Body of pancreas (tissue), 4 donors: ENCODE measurements at regions not wholly inside any gene's neighbourhood (a gene's known extent, or its start where the extent isn't known, plus 50 kb on each side); places are given as distances from the start of the nearest gene placed in this dataset.

Experiments used
- POLR2A ChIP-seq, 3 donors: fragments of 450-650 bp; IDR thresholded peaks; one replicate each; pipeline ENCODE4 v1.6.1; 2016; ENCODE audit warnings: antibody characterized with exemption in 3 of 3, mild to moderate bottlenecking in 2 of 3
- TF ChIP-seq, protein P1 (sequence below), 7 experiments: fragments of 450-650 bp in 4 of 7; fragments of 200-600 bp in 3 of 7; sonication (generic) in 3 of 7; IDR thresholded peaks; one replicate each; pipeline ENCODE4 v1.5.1; 2016 to 2019; ENCODE audit warnings: antibody characterized with exemption in 7 of 7

DNA sequence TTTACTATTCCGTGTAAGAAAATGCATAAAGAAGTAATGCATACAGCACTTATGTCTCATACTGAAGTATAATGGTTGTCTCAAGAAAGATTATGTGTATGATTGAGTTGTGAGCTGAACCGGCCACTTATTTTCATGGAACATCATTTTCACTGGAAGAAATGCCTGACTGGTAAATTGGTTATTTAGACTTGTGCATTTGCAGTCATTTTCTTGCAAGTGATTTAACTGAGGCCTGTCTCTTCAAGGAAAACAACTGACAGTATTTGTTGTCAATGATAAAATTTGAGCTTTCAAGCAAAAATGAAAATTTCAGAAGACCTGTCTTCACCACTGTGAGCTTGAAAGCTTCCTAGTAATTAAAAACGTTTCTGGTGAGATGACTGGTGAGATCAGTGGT is 62.7 kb upstream of the RPS6KA3 start:
- no peak for TF ChIP-seq POLR2A (IDR thresholded peaks at IDR 0.05)
- TF ChIP-seq, protein P1, sequence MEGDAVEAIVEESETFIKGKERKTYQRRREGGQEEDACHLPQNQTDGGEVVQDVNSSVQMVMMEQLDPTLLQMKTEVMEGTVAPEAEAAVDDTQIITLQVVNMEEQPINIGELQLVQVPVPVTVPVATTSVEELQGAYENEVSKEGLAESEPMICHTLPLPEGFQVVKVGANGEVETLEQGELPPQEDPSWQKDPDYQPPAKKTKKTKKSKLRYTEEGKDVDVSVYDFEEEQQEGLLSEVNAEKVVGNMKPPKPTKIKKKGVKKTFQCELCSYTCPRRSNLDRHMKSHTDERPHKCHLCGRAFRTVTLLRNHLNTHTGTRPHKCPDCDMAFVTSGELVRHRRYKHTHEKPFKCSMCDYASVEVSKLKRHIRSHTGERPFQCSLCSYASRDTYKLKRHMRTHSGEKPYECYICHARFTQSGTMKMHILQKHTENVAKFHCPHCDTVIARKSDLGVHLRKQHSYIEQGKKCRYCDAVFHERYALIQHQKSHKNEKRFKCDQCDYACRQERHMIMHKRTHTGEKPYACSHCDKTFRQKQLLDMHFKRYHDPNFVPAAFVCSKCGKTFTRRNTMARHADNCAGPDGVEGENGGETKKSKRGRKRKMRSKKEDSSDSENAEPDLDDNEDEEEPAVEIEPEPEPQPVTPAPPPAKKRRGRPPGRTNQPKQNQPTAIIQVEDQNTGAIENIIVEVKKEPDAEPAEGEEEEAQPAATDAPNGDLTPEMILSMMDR (IDR thresholded peaks at IDR 0.05) = no peak
